NCI-H1436 treated with DMSO at 0.1 percent for 48 hours (cell line): ENCODE measurements at regions not wholly inside any gene's neighbourhood (a gene's known extent, or its start where the extent isn't known, plus 50 kb on each side); places are given as distances from the start of the nearest gene placed in this dataset.
A peak's percentile ranks its signal among the peaks of the same experiment; 100 is the strongest.

Experiments
- DNase-seq: peaks from one replicate; lab custom pipeline; 2025; lab: John Stamatoyannopoulos, UW

- DNase-seq: no peak
Measured at GRCh38 chr9:78493166-78493742, 196.3 kb downstream of the PSAT1 start.

GRCh38 chr9:78502566-78502965, 205.6 kb downstream of the PSAT1 start:
- DNase-seq: no peak

GRCh38 chr9:78505546-78505945, 208.6 kb downstream of the PSAT1 start:
- DNase-seq: no peak

- DNase-seq: no peak
Measured at GRCh38 chr9:78507037-78507436, 210.1 kb downstream of the PSAT1 start.

- no peak for DNase-seq
Measured at GRCh38 chr9:78510035-78510434, 213.1 kb downstream of the PSAT1 start.

GRCh38 chr9:78515108-78515507, 218.2 kb downstream of the PSAT1 start:
- DNase-seq: no peak

- DNase-seq: no peak
Measured at GRCh38 chr9:78519786-78520185, 222.9 kb downstream of the PSAT1 start.

GRCh38 chr9:78521680-78522079, 224.8 kb downstream of the PSAT1 start:
- DNase-seq: no peak

- peak; percentile 98 for DNase-seq
Measured at GRCh38 chr9:78525986-78526560, 229.1 kb downstream of the PSAT1 start.

GRCh38 chr9:78533500-78533899, 236.6 kb downstream of the PSAT1 start:
- DNase-seq: no peak

- no peak for DNase-seq
Measured at GRCh38 chr9:78539188-78539587, 242.3 kb downstream of the PSAT1 start.

GRCh38 chr9:78539904-78540303, 243.0 kb downstream of the PSAT1 start:
- no peak for DNase-seq

GRCh38 chr9:78541868-78542443, 245.0 kb downstream of the PSAT1 start:
- no peak for DNase-seq

- no peak for DNase-seq
Measured at GRCh38 chr9:78542491-78543181, 245.7 kb downstream of the PSAT1 start.

- DNase-seq: no peak
Measured at GRCh38 chr9:78543353-78543752, 246.4 kb downstream of the PSAT1 start.

- no peak for DNase-seq
Measured at GRCh38 chr9:78544230-78544629, 247.3 kb downstream of the PSAT1 start.

GRCh38 chr9:78547831-78548230, 250.9 kb downstream of the PSAT1 start:
- DNase-seq: no peak

GRCh38 chr9:78548670-78549069, 251.7 kb downstream of the PSAT1 start:
- DNase-seq: no peak

- no peak for DNase-seq
Measured at GRCh38 chr9:78549711-78550110, 252.8 kb downstream of the PSAT1 start.

GRCh38 chr9:78552802-78553201, 255.9 kb downstream of the PSAT1 start:
- DNase-seq: no peak

- DNase-seq: no peak
Measured at GRCh38 chr9:78557540-78557939, 260.6 kb downstream of the PSAT1 start.

GRCh38 chr9:78559449-78559885, 262.5 kb downstream of the PSAT1 start:
- DNase-seq: no peak

GRCh38 chr9:78562021-78562420, 265.1 kb downstream of the PSAT1 start:
- no peak for DNase-seq
